Upper lobe of left lung (tissue), 4 donors: ENCODE measurements at regions not wholly inside any gene's neighbourhood (a gene's known extent, or its start where the extent isn't known, plus 50 kb on each side); places are given as distances from the start of the nearest gene placed in this dataset.

ENCODE experiments used
- CTCF ChIP-seq, 6 experiments: fragments of 450-650 bp in 4 of 6; fragments of 200-600 bp in 2 of 6; sonication (generic) in 2 of 6; IDR thresholded peaks; one replicate each; pipeline ENCODE4 v1.5.1; 2016 to 2019; ENCODE audit warnings: antibody characterized with exemption in 6 of 6
- EP300 ChIP-seq, 4 donors: sonication (generic); formaldehyde crosslinking; IDR thresholded peaks; one replicate each; pipeline ENCODE4 v1.5.1; 2017; ENCODE audit warnings: antibody characterized with exemption in 4 of 4, control low read depth in 2 of 4

- TF ChIP-seq CTCF (IDR thresholded peaks at IDR 0.05): no peak
- no peak for TF ChIP-seq EP300 (IDR thresholded peaks at IDR 0.05)
Observed at GRCh38 chr4:129972257-129972656, 876.3 kb downstream of the C4orf33 start.
